Renal pelvis (tissue), 1 donor: ENCODE measurements at regions not wholly inside any gene's neighbourhood (a gene's known extent, or its start where the extent isn't known, plus 50 kb on each side); places are given as distances from the start of the nearest gene placed in this dataset.

Experiments used
- DNase-seq: peaks from one replicate; pipeline ENCODE4 v3.0.0-alpha.2; 2013

DNA sequence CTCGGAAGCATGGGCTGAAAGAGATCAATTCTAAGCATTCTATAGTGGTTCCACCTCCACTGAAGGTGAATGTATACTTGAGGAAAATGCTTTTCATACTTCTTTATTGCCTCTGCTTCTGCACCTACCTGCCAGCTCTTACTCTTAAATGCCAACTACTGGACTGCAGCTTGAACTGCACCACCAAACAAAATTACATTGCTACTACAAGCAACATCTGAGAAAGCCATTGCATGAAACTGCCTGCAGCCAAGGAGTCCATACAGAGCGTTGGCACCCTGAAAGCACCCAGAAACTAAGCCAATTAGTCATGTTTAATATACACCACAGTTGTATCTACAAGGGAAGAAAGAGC is 440.9 kb downstream of the BTBD3 start:
- no peak for DNase-seq

GRCh38 chr20:12371990-12372389 is 454.3 kb downstream of the BTBD3 start:
- no peak for DNase-seq

DNA sequence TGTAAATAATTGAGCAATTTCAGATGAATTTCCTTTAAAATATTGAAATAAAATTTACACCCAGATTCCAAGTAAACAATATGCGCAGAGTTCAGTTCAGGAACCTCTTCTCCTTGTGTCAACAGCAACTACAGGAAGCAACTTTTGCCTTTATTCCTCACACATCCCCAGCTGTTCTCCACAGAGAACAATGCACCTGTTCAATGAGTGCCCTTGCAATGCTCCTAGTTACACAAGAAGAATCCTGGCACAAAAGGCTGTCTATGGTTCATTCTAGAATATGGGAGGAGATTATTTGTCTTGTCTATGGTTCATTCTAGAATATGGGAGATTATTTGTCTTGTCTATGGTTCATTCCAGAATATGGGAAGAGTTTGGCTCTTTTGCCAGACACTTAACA is 454.9 kb downstream of the BTBD3 start:
- DNase-seq: no peak

- no peak for DNase-seq
Measured at GRCh38 chr20:12375967-12376366, 458.3 kb downstream of the BTBD3 start.

GRCh38 chr20:12383821-12384220 is 466.1 kb downstream of the BTBD3 start:
- no peak for DNase-seq

DNA sequence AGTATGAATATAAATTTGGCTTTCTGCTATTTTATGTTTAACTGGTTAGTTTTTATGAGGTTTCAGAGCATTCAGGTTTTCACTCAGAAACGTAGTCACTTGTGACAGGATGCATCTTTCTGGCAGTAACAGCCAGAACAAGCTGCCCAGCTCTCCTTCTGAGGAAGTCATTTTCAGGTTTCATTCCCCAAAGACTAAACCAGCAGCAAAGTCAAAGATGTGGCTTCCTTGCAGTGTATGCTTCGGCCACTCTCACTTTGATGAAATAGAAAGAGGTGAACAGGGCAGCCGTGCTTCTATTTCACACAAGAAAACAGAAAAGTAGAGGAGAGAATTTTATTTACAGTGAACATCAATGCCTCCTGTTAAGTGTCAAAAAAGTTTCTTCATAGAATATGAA is 469.1 kb downstream of the BTBD3 start:
- no peak for DNase-seq

GRCh38 chr20:12391099-12391498 is 473.4 kb downstream of the BTBD3 start:
- DNase-seq: no peak

DNA sequence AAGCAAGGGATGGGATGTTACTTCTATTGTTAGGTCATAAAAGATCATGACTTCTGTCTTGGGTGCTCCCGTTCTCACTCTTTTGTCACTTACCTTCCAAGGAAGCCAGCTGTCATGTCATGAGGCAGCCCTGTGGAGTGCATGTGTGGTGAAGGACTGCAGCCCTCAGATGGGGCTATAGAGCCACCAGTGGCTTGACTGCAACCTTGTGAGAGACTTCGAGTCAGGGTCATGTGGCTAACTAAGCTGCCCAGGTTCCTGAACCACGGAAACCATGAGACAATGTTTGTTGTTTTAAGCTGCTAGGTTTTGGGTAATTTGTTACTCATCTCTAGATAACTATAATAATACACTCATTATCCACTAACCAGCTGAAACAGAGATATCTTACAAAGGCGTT is 477.1 kb downstream of the BTBD3 start:
- DNase-seq: no peak

GRCh38 chr20:12395353-12395752 is 477.7 kb downstream of the BTBD3 start:
- DNase-seq: peak; percentile 16

DNA sequence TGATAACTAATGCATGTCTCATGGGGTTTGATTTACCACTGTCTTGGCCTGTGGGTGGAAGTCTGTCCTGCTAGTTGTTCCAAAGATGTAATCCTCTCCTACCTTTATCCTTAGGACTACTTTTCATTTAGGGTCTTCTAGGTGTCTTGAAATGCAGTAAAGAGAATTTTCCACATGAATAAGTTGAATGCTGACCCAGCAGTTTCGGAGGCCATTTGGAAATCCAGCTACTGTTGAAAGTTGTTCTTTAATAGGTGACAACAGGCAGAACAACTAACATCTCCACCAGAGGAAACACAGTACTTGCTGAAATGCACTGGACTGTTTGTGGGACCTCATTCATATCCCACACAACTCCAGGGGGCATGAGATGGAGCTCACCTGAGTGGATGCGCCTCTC is 478.1 kb downstream of the BTBD3 start:
- DNase-seq: no peak

- no peak for DNase-seq
Measured at GRCh38 chr20:12399110-12399836, 481.6 kb downstream of the BTBD3 start.

DNA sequence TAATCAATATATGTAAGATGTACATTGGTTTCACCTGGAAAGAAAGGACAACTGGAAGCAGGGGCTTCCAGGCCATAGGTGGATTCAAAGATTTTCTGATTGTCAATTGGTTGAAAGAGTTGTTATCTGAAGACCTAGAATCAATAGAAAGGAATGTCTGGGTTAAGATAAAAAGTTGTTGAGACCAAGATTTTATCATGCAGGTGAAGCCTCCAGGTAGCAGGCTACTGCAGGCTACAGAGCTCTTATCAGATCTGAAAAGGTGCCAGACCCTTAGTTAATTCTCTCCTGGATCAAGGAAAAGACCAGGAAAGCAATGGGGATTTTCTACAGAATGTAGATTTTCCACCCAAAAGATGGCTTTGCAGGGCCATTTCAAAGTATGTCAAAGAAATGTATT is 487.2 kb downstream of the BTBD3 start:
- no peak for DNase-seq

GRCh38 chr20:12406978-12407377 is 489.3 kb downstream of the BTBD3 start:
- no peak for DNase-seq

DNA sequence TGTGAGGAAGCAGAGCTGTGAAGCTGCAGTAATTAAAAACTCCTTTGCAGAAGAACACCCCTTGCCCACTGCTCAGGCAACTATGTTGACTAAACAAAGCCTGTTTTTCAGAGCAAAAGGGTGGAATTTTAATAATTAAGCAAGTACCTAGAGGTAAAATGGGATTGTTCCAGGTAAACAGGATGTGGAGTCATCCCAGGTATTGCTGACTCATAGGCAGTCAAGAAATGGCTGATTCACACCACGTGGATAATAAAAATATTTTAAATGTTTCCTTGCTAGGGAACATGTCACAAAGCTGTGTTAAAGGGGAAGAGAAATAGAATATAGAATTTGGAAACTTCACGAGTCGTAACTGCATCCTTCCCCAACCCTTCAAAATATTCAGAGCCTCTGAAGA is 491.8 kb downstream of the BTBD3 start:
- no peak for DNase-seq

GRCh38 chr20:12410783-12411182 is 493.1 kb downstream of the BTBD3 start:
- DNase-seq: no peak

DNA sequence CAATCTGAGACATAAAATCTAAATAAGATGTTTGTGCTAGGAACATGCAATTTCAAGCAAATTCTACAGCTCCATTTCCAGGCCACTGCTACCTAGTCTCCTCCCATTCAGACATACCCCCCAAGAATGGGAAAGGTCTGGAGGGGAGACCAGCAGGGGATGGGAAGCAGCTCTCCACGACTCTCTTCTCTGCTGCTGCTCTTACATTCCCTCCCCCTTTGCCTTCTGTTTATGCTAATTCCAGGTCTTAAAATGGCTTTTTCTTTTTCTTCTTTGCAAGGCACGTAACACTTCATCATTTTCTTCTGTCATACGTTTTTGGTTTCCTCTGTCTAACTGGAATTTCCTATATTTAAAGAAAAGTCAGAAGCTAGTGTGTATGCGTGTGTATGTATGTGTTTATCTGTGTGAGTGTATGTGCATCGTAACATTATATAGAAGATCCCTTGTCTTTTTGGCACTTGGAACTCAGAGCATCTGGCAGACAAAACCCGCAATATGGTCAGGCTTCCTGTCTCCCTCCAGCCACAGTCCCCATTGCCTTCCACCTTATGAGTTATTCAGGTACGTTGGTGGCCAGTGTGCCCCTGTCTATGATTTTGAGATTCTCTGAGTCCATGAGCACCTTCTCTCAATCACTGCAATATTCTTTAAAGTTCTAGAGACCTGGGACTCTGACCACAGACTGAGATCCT is 493.7 kb downstream of the BTBD3 start:
- DNase-seq: no peak

DNA sequence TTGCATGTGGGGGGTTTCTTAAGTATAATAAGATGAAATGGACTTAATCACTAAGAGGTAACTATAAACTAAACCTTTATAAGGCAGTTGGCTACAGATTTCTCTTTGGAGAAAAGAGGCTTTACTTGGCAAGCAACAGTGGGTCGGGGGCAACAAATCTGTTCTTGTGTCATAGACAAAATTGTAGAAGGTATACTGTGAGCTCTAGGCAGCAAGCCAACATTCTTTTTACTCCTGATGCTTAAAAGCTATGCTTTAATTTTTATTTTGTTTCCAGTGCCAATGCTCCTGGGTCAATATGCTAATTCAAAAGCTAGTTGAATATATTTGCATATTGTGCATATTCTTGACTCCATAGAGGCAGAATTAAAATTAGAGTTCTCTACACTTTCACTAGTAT is 495.4 kb downstream of the BTBD3 start:
- no peak for DNase-seq

- DNase-seq: peak; percentile 7
Measured at GRCh38 chr20:12414446-12415274, 497.0 kb downstream of the BTBD3 start.

GRCh38 chr20:12416281-12416680 is 498.6 kb downstream of the BTBD3 start:
- no peak for DNase-seq

DNA sequence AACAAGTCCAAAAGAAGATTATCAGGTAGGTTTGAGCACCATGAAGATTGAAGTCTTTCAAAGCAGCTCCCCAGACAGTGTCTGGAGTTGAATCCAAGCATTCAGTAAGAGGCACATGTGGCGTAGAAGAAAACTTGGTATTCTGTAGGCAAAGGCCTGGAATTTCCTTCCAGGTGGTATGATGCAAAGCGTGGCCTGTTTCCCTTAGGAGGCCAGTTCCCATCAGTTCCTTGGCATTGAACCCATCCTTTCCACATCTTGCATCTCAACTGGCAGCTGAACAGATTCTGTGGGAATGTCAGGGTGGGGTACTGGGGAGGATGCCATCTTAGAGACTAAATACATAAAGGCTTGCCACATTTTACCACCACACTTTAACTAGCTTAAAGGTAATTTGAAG is 516.0 kb downstream of the BTBD3 start:
- no peak for DNase-seq

- DNase-seq: no peak
Measured at GRCh38 chr20:12434672-12435071, 517.0 kb downstream of the BTBD3 start.

DNA sequence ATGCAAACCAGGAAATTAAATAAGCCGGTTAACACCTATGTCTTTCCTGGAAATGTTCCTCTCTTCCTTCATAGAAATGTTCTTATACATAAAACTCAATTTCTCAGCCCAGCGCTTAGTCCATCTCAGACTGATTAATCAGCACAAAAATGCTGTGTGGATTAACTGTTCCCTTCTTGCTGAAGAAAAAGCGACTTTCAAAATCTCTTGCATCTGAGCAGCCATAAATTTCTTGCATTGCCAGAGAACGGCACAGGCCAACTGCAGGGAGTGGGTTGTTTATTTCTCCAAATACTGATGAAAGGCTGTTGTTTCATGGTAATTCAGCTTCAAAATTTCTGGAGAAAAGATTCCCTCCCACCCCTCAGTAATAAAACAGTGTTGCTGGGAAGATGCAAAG is 517.6 kb downstream of the BTBD3 start:
- no peak for DNase-seq

DNA sequence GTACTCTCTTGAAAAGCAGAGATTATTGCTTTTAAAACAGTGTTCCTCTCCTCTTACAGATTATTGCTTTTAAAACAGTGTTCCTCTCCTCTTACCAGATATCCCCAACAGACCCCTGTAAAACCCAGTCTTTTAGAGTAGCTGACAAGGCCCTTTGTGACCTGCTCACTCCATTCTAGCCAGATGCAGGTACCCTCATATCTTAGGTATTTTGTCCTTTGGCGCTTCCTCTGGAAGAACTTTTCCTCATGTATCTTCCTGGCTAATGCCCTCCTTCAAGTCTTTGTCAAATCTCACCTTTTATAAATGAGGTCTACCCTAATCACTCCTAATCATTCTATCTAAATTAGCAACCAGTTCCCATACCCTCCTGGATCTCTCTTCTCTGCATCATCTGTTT is 536.0 kb downstream of the BTBD3 start:
- DNase-seq: no peak
